ENCODE measurements at regions not wholly inside any gene's neighbourhood (a gene's known extent, or its start where the extent isn't known, plus 50 kb on each side); places are given as distances from the start of the nearest gene placed in this dataset.
A peak's percentile ranks its signal among the peaks of the same experiment; 100 is the strongest.
"Not testable (repeated sequence)": the region's sequence is repeated elsewhere in the genome, so short reads cannot be mapped to it uniquely, and the experiment has no call there.

GRCh38 chr16:29192329-29193247, 207.7 kb downstream of the LAT start:
- H3K9me3 ChIP-seq (ENCODE audit: control insufficient read depth, insufficient read depth, low read length), result no peaks in the 10 kb centered on the region
- no peak overlapping the region for H3K4me3 ChIP-seq (ENCODE audit: low read length)
- H3K36me3 Mint-ChIP-seq, result no peaks in the 10 kb centered on the region
- H3K4me1 Mint-ChIP-seq, result peaks cover 12 to 17% of the 10 kb centered on the region in 2 donors
- H3K27ac Mint-ChIP-seq, result no peak overlapping the region
- H3K9me3 Mint-ChIP-seq, result peaks cover 0 to 7% of the 10 kb centered on the region in 2 donors
- ATAC-seq (peak in 2 of 3 donors; percentile 61 to 75), DNase-seq (peak; percentile 15)
- no peak for TF ChIP-seq CTCF (IDR thresholded peaks at IDR 0.05)
- no peaks in the 10 kb centered on the region for H3K27me3 Mint-ChIP-seq (ENCODE audit: low read depth in 2 of 2)
- H3K27me3 ChIP-seq (ENCODE audit: control insufficient read depth, insufficient read depth, low read length), result no peaks in the 10 kb centered on the region
- intact Hi-C loops (cut with micrococcal nuclease), result no loop called here
- no peak overlapping the region for H3K4me3 Mint-ChIP-seq
- 94% methylated on average over 17 of the region's 17 CpGs for WGBS (ENCODE audit: insufficient coverage)
- H3K27ac ChIP-seq (ENCODE audit: low read length), result no peak overlapping the region
- no peaks in the 10 kb centered on the region for H3K36me3 ChIP-seq (ENCODE audit: control insufficient read depth, insufficient read depth, low read length)
- no peaks in the 10 kb centered on the region for H3K4me1 ChIP-seq (ENCODE audit: control insufficient read depth, insufficient read depth, low read length)

GRCh38 chr16:29191636-29192180, 206.9 kb downstream of the LAT start:
- H3K4me3 Mint-ChIP-seq; H3K4me1 ChIP-seq (ENCODE audit: control insufficient read depth, insufficient read depth, low read length); H3K27me3 Mint-ChIP-seq (ENCODE audit: low read depth in 2 of 2); H3K27ac ChIP-seq (ENCODE audit: low read length); H3K27me3 ChIP-seq (ENCODE audit: control insufficient read depth, insufficient read depth, low read length); H3K9me3 Mint-ChIP-seq; H3K4me3 ChIP-seq (ENCODE audit: low read length); H3K36me3 ChIP-seq (ENCODE audit: control insufficient read depth, insufficient read depth, low read length); H3K27ac Mint-ChIP-seq; ATAC-seq; H3K9me3 ChIP-seq (ENCODE audit: control insufficient read depth, insufficient read depth, low read length); H3K36me3 Mint-ChIP-seq; intact Hi-C loops (cut with micrococcal nuclease): not testable (repeated sequence)
- H3K4me1 Mint-ChIP-seq, result peaks cover 7 to 17% of the 10 kb centered on the region in 2 donors
- WGBS (ENCODE audit: insufficient coverage), result 92% methylated on average over 12 of the region's 12 CpGs
- peak in 1 of 2 donors; percentile 1 for DNase-seq

- H3K4me3 ChIP-seq (ENCODE audit: low read length); H3K27ac Mint-ChIP-seq; intact Hi-C loops (cut with micrococcal nuclease); H3K27me3 Mint-ChIP-seq (ENCODE audit: low read depth in 2 of 2); H3K27me3 ChIP-seq (ENCODE audit: control insufficient read depth, insufficient read depth, low read length); DNase-seq; H3K4me3 Mint-ChIP-seq; H3K27ac ChIP-seq (ENCODE audit: low read length); ATAC-seq; H3K4me1 ChIP-seq (ENCODE audit: control insufficient read depth, insufficient read depth, low read length); H3K9me3 Mint-ChIP-seq; H3K36me3 ChIP-seq (ENCODE audit: control insufficient read depth, insufficient read depth, low read length); H3K9me3 ChIP-seq (ENCODE audit: control insufficient read depth, insufficient read depth, low read length); H3K36me3 Mint-ChIP-seq: not testable (repeated sequence)
- H3K4me1 Mint-ChIP-seq, result peaks cover 7 to 17% of the 10 kb centered on the region in 2 donors
- 92% methylated on average over 7 of the region's 19 CpGs for WGBS (ENCODE audit: insufficient coverage)
Measured at GRCh38 chr16:29190553-29191431, 205.9 kb downstream of the LAT start.

- H3K36me3 ChIP-seq (ENCODE audit: control insufficient read depth, insufficient read depth, low read length); H3K27ac ChIP-seq (ENCODE audit: low read length); H3K27me3 Mint-ChIP-seq (ENCODE audit: low read depth in 2 of 2); H3K4me3 Mint-ChIP-seq; H3K4me1 ChIP-seq (ENCODE audit: control insufficient read depth, insufficient read depth, low read length); ATAC-seq; intact Hi-C loops (cut with micrococcal nuclease); H3K9me3 Mint-ChIP-seq; H3K4me3 ChIP-seq (ENCODE audit: low read length); H3K9me3 ChIP-seq (ENCODE audit: control insufficient read depth, insufficient read depth, low read length); H3K27me3 ChIP-seq (ENCODE audit: control insufficient read depth, insufficient read depth, low read length); H3K27ac Mint-ChIP-seq; DNase-seq; H3K36me3 Mint-ChIP-seq: not testable (repeated sequence)
- H3K4me1 Mint-ChIP-seq, result peaks cover 7 to 17% of the 10 kb centered on the region in 2 donors
- WGBS (ENCODE audit: insufficient coverage), result 98% methylated on average over 7 of the region's 9 CpGs
Measured at GRCh38 chr16:29188806-29189205, 204.0 kb downstream of the LAT start.

- not testable (repeated sequence) for H3K27ac ChIP-seq (ENCODE audit: low read length)
Measured at GRCh38 chr16:29186306-29187220, 201.7 kb downstream of the LAT start.

GRCh38 chr16:29185872-29186271, 201.0 kb downstream of the LAT start:
- 94% methylated on average over 4 of the region's 9 CpGs for WGBS (ENCODE audit: insufficient coverage)
- H3K36me3 Mint-ChIP-seq; H3K4me1 ChIP-seq (ENCODE audit: control insufficient read depth, insufficient read depth, low read length); H3K4me3 Mint-ChIP-seq; intact Hi-C loops (cut with micrococcal nuclease); H3K36me3 ChIP-seq (ENCODE audit: control insufficient read depth, insufficient read depth, low read length); H3K9me3 ChIP-seq (ENCODE audit: control insufficient read depth, insufficient read depth, low read length); H3K9me3 Mint-ChIP-seq; H3K27me3 Mint-ChIP-seq (ENCODE audit: low read depth in 2 of 2); H3K4me3 ChIP-seq (ENCODE audit: low read length); H3K27ac ChIP-seq (ENCODE audit: low read length); DNase-seq; H3K27ac Mint-ChIP-seq; H3K27me3 ChIP-seq (ENCODE audit: control insufficient read depth, insufficient read depth, low read length); ATAC-seq: not testable (repeated sequence)
- peaks cover 7 to 12% of the 10 kb centered on the region in 2 donors for H3K4me1 Mint-ChIP-seq

More at GRCh38 chr16:29186306-29187220, 201.7 kb downstream of the LAT start:
- intact Hi-C loops (cut with micrococcal nuclease); H3K27me3 Mint-ChIP-seq (ENCODE audit: low read depth in 2 of 2); H3K4me3 ChIP-seq (ENCODE audit: low read length); H3K9me3 ChIP-seq (ENCODE audit: control insufficient read depth, insufficient read depth, low read length); ATAC-seq; H3K4me3 Mint-ChIP-seq; H3K27ac Mint-ChIP-seq; H3K9me3 Mint-ChIP-seq; H3K36me3 Mint-ChIP-seq; DNase-seq; H3K36me3 ChIP-seq (ENCODE audit: control insufficient read depth, insufficient read depth, low read length); H3K27me3 ChIP-seq (ENCODE audit: control insufficient read depth, insufficient read depth, low read length); H3K4me1 ChIP-seq (ENCODE audit: control insufficient read depth, insufficient read depth, low read length): not testable (repeated sequence)
- WGBS (ENCODE audit: insufficient coverage), result 98% methylated on average over 35 of the region's 35 CpGs
- H3K4me1 Mint-ChIP-seq, result peaks cover 7 to 12% of the 10 kb centered on the region in 2 donors
